IPS DF 6.9 (cell line): ENCODE measurements at regions not wholly inside any gene's neighbourhood (a gene's known extent, or its start where the extent isn't known, plus 50 kb on each side); places are given as distances from the start of the nearest gene placed in this dataset.

ENCODE experiments used
- DNase-seq: peaks from one replicate; pipeline ENCODE4 v3.0.0-alpha.2; 2013; ENCODE audit warnings: low read depth, low spot score
- H3K27ac ChIP-seq: one replicate; pipeline ENCODE4 v1.5.1; 2013; ENCODE audit warnings: low read length, control low read depth
- H3K27me3 ChIP-seq: 2 replicates; pipeline ENCODE4 v1.6.1; 2013; ENCODE audit warnings: mild to moderate bottlenecking, low read length; ENCODE audit not compliant: control insufficient read depth, insufficient read depth
- H3K36me3 ChIP-seq: 2 replicates; pipeline ENCODE4 v1.6.1; 2013; ENCODE audit warnings: low read length; ENCODE audit not compliant: control insufficient read depth, insufficient read depth
- H3K4me1 ChIP-seq: 2 replicates; pipeline ENCODE4 v1.6.1; 2013; ENCODE audit warnings: low read length; ENCODE audit not compliant: control insufficient read depth, insufficient read depth
- H3K4me3 ChIP-seq: 2 replicates; pipeline ENCODE4 v1.5.1; 2013; ENCODE audit warnings: mild to moderate bottlenecking, low read length
- H3K9me3 ChIP-seq: 2 replicates; pipeline ENCODE4 v1.6.1; 2013; ENCODE audit warnings: low read length, inconsistent platforms; ENCODE audit not compliant: control insufficient read depth, insufficient read depth
- WGBS: extraction: QIAGEN DNeasy Blood & Tissue Kit; methylation state at CpG from one replicate; pipeline ENCODE4 v1.1.7; 2013; ENCODE audit warnings: mixed read lengths, missing lambda C conversion rate; ENCODE audit not compliant: insufficient read length, insufficient coverage; 5-methylcytosine and 5-hydroxymethylcytosine counted together

- Histone ChIP-seq H3K4me1 (no peaks in the 10 kb centered on the region), H3K9me3 (no peaks in the 10 kb centered on the region), H3K27ac (no peak overlapping the region), H3K27me3 (no peaks in the 10 kb centered on the region), H3K4me3 (no peak overlapping the region), H3K36me3 (no peaks in the 10 kb centered on the region)
- no peak for DNase-seq
- no CpG with 5 or more reads among the region's 4 CpGs for WGBS
Measured at GRCh38 chr3:66712210-66712609, 211.4 kb upstream of the LRIG1 start.

DNA sequence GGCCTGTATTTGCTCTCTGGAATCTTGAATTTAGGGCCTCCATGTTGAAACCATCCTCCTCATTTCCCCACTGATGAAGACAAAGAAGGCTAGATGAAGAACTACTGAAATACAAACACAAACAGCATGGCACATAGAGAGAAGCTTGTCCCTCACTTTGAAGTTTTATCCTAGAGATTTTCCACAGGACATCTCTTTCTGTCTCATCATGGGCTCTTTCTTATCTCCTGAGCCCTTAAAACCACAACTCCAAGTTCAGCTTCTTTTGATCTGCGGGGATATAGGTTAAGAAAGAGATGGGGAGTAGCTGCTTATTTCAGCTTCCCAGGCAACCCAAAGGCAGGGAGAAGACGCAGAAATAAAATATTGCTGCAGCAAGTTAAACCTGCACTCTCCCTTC lies 213.1 kb upstream of the LRIG1 start:
- Histone ChIP-seq H3K36me3 (no peaks in the 10 kb centered on the region), H3K27ac (no peak overlapping the region), H3K9me3 (no peaks in the 10 kb centered on the region), H3K27me3 (no peaks in the 10 kb centered on the region), H3K4me3 (no peak overlapping the region), H3K4me1 (no peaks in the 10 kb centered on the region)
- no peak for DNase-seq
- no CpG with 5 or more reads among the region's 2 CpGs for WGBS

- DNase-seq = no peak
- Histone ChIP-seq H3K27me3 (no peaks in the 10 kb centered on the region), H3K27ac (no peak overlapping the region), H3K36me3 (no peaks in the 10 kb centered on the region), H3K4me1 (no peaks in the 10 kb centered on the region), H3K4me3 (no peak overlapping the region), H3K9me3 (no peaks in the 10 kb centered on the region)
- no CpG with 5 or more reads among the region's 2 CpGs for WGBS
Measured at GRCh38 chr3:66715806-66716205, 215.0 kb upstream of the LRIG1 start.

- DNase-seq = no peak
- no peaks in the 10 kb centered on the region for H3K4me1 ChIP-seq
- no CpG with 5 or more reads among the region's 7 CpGs for WGBS
- no peaks in the 10 kb centered on the region for H3K27me3 ChIP-seq
- H3K9me3 ChIP-seq = no peaks in the 10 kb centered on the region
- H3K27ac ChIP-seq = no peak overlapping the region
- no peak overlapping the region for H3K4me3 ChIP-seq
- H3K36me3 ChIP-seq = no peaks in the 10 kb centered on the region
Measured at GRCh38 chr3:66717806-66718205, 217.0 kb upstream of the LRIG1 start.

GRCh38 chr3:66719796-66720356 lies 219.1 kb upstream of the LRIG1 start:
- no peak for DNase-seq
- Histone ChIP-seq H3K4me3 (no peak overlapping the region), H3K27me3 (no peaks in the 10 kb centered on the region), H3K9me3 (no peaks in the 10 kb centered on the region), H3K36me3 (no peaks in the 10 kb centered on the region), H3K27ac (no peak overlapping the region), H3K4me1 (no peaks in the 10 kb centered on the region)
- no CpG with 5 or more reads among the region's 6 CpGs for WGBS

GRCh38 chr3:66720508-66720907 lies 219.7 kb upstream of the LRIG1 start:
- DNase-seq = no peak
- H3K4me1 ChIP-seq = no peaks in the 10 kb centered on the region
- no peaks in the 10 kb centered on the region for H3K9me3 ChIP-seq
- no peak overlapping the region for H3K4me3 ChIP-seq
- no peaks in the 10 kb centered on the region for H3K36me3 ChIP-seq
- H3K27me3 ChIP-seq = no peaks in the 10 kb centered on the region
- no peak overlapping the region for H3K27ac ChIP-seq
- WGBS = no CpG with 5 or more reads among the region's 4 CpGs

DNA sequence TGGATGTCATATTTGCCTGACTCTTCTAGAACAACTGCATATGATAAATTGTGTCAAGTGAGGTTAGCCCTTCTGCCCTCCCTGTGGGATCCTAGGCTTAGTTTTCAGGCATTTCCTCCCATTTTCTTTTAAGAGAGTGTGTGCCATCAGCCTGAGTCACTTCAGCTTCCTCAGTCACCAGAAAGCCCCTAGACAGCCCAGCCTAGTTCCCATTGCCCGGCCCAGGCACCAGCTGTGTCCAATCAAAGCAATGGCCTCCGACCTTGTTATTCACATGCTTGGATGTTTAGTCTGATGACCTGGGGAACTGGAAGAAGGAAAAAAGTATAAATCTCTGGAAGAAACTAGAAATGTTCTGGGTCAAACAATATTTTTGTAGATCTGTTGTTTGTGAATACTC lies 221.9 kb upstream of the LRIG1 start:
- no peaks in the 10 kb centered on the region for H3K36me3 ChIP-seq
- no peaks in the 10 kb centered on the region for H3K27me3 ChIP-seq
- no peak overlapping the region for H3K4me3 ChIP-seq
- no CpG with 5 or more reads among the region's 2 CpGs for WGBS
- no peak for DNase-seq
- no peaks in the 10 kb centered on the region for H3K4me1 ChIP-seq
- H3K27ac ChIP-seq = no peak overlapping the region
- H3K9me3 ChIP-seq = no peaks in the 10 kb centered on the region

DNA sequence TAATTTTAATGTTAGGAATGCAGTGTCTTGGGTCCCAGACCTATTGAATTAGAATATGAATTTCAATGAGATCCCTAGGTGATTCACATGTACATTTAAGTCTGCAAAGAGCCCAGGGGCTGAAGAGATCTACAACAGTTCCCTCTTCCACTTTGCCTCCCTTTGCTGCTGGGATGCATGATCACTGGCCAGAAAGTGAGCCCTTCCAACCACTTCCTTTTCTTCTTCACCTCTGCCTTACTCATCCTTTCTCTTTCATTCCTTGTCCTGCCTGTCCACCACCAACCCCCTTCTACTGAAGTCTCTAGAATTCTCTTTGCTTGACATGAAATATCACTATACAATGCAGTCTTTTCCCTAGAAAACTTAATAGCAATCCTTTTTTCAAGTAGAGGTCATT lies 222.4 kb upstream of the LRIG1 start:
- Histone ChIP-seq H3K27ac (no peak overlapping the region), H3K4me1 (no peaks in the 10 kb centered on the region), H3K27me3 (no peaks in the 10 kb centered on the region), H3K36me3 (no peaks in the 10 kb centered on the region), H3K4me3 (no peak overlapping the region), H3K9me3 (no peaks in the 10 kb centered on the region)
- DNase-seq = no peak

- DNase-seq = no peak
Measured at GRCh38 chr3:66729687-66730393, 229.0 kb upstream of the LRIG1 start.

DNA sequence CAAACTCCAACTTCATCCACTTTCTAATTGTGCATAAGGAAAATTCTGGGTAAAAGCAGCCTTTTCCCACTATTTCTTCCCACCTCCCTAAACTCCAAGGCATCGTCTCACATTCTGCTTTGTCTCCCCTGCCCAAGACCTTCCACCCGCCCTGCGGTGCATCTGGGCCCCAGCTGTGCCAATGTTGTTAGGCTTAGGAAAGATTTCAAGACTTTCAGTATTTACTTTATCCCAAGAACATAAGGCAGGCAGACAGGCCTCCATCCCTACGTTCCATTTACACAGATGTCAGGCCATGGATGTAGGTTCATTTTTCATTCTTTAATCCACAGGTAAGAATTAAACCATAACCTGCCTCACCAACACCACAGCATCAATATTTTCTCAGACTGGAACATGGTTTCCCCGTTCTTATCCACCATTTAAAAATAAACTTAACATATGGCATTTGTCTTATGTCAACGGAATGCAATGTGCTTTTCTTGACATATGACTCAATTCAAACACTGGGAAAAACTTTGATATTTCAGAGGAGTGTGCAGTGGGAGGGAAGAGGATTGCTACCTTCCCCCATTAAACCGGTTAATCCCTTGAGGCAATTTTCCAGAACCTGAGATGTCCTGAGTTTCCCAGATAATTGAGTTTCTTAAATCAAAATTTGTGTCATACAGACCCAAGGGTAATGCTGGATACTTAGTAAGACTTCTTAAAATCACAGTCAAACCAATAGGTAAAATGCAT lies 238.0 kb upstream of the LRIG1 start:
- 100% methylated on average over 1 of the region's 7 CpGs for WGBS
- no peaks in the 10 kb centered on the region for H3K9me3 ChIP-seq
- no peaks in the 10 kb centered on the region for H3K4me1 ChIP-seq
- no peaks in the 10 kb centered on the region for H3K36me3 ChIP-seq
- H3K4me3 ChIP-seq = no peak overlapping the region
- no peaks in the 10 kb centered on the region for H3K27me3 ChIP-seq
- no peak overlapping the region for H3K27ac ChIP-seq
- no peak for DNase-seq

More at GRCh38 chr3:66729687-66730393, 229.0 kb upstream of the LRIG1 start:
- Histone ChIP-seq H3K4me1 (no peaks in the 10 kb centered on the region), H3K36me3 (no peaks in the 10 kb centered on the region), H3K4me3 (no peak overlapping the region), H3K27me3 (no peaks in the 10 kb centered on the region), H3K27ac (no peak overlapping the region), H3K9me3 (no peaks in the 10 kb centered on the region)
- WGBS = no CpG with 5 or more reads among the region's 2 CpGs
